K562 (cell line): ENCODE measurements at regions not wholly inside any gene's neighbourhood (a gene's known extent, or its start where the extent isn't known, plus 50 kb on each side); places are given as distances from the start of the nearest gene placed in this dataset.

Source experiments
- CHD2 ChIP-seq: IDR thresholded peaks from 2 replicates; pipeline ENCODE4 v1.6.1; 2011; ENCODE audit warnings: low read depth, low read length
- ELK1 ChIP-seq: sonication (generic); formaldehyde crosslinking; IDR thresholded peaks from 2 replicates; pipeline ENCODE4 v1.8.1; 2022; ENCODE audit warnings: missing genetic modification reagents
- JUN ChIP-seq, 2 experiments: sonication (generic) in 1 of 2; formaldehyde crosslinking in 1 of 2; IDR thresholded peaks; 2 replicates each; pipeline versions ENCODE4 v1.6.1 to v1.8.0; 2012 to 2022; ENCODE audit warnings: borderline replicate concordance in 2 of 2, mild to moderate bottlenecking in 2 of 2, improper control_type of control experiment in 1 of 2, low read depth in 1 of 2, low read length in 1 of 2, missing genetic modification reagents in 1 of 2
- PHF21A ChIP-seq: fragments of 450-650 bp; IDR thresholded peaks from 2 replicates; pipeline ENCODE4 v1.6.1; 2017; ENCODE audit warnings: low read depth, borderline replicate concordance
- PML ChIP-seq: IDR thresholded peaks from 2 replicates; pipeline ENCODE4 v1.6.1; 2012; ENCODE audit warnings: low read length, inconsistent platforms
- RBM34 ChIP-seq: fragments of 200-400 bp; formaldehyde crosslinking; IDR thresholded peaks from 2 replicates; pipeline ENCODE4 v1.6.1; 2018; ENCODE audit warnings: low read length, borderline replicate concordance; ENCODE audit not compliant: insufficient read depth
- TBP ChIP-seq: optimal IDR thresholded peaks from 2 replicates; pipeline ENCODE3; 2011; ENCODE audit warnings: low read depth, low read length, improper control_type of control experiment
- ZBED1 ChIP-seq: IDR thresholded peaks from 2 replicates; pipeline ENCODE4 v1.6.1; 2014
- ZBTB8A ChIP-seq: fragments of 450-650 bp; IDR thresholded peaks from 2 replicates; pipeline ENCODE4 v1.6.1; 2018; ENCODE audit warnings: mild to moderate bottlenecking, moderate library complexity; ENCODE audit not compliant: partially characterized antibody
- TF ChIP-seq, protein P1 (sequence below): sonication (generic); formaldehyde crosslinking; IDR thresholded peaks from 2 replicates; pipeline ENCODE4 v1.8.0; 2023; ENCODE audit warnings: mild to moderate bottlenecking, missing genetic modification reagents
- TF ChIP-seq, protein P2 (sequence below): fragments of 250-450 bp; sonication (Bioruptor Pico); IDR thresholded peaks from 2 replicates; pipeline ENCODE4 v1.9.0; 2021; ENCODE audit warnings: mild to moderate bottlenecking
- TF ChIP-seq, protein P3 (sequence below), 3 experiments: IDR thresholded peaks in 2 of 3; conservative IDR thresholded peaks in 1 of 3; 2 replicates each; pipeline ENCODE4 v1.5.1; 2011 to 2012; ENCODE audit warnings: low read length in 3 of 3, mild to moderate bottlenecking in 3 of 3, control low read depth in 2 of 3, improper control_type of control experiment in 1 of 3, inconsistent platforms in 1 of 3, low read depth in 1 of 3, mixed read lengths in 1 of 3, moderate library complexity in 1 of 3; ENCODE audit not compliant: insufficient read depth in 2 of 3
- TF ChIP-seq, protein P4 (sequence below): fragments of 150-350 bp; conservative IDR thresholded peaks from 2 replicates; pipeline ENCODE4 v1.6.1; 2014; ENCODE audit warnings: low read length

DNA sequence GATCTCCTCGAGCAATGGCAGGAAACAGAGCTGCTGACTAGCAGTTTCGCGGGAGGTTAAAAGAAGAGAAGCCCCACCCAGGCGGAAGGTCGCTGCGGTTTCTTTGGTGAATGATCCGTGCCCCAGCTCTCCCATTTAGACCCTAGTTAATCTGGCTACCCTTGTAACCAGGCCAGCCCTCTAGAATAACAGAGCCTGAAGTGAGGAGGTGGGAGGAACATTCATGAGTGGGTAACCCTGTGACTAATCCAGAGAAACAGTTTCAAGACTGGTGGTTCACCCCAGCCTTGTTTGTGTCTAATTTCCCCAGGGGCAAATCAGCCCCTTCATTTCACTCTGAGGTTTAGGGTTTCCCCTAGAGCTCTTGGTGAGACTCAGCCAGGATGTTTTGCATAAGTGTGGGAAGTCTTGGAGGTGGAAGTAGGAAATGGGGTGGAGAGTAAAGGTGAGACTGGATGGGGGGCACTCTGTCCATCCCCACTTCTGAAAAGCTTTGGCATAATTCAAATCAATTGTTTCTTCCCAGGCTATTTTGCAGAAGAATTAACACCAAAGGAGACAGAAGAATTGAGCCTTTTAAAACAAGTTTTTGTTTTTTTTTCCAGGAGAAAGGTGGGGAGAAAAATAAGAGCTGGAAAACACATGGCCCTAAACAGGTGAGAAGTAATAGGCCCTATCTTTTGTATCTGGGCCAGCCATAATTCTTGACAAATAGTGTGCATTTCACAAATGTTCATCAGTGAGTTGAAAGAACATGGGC, 303.1 kb downstream of the RPLP1 start:
- TF ChIP-seq ZBTB8A (no peak), ZBED1 (no peak), CHD2 (no peak), TBP (no peak), PML (no peak), ELK1 (no peak), JUN (IDR thresholded peaks at IDR 0.05; ENCODE audit: borderline replicate concordance, low read depth, low read length) (no peak), JUN (CRISPR knock-in tag; IDR thresholded peaks at IDR 0.05; ENCODE audit: borderline replicate concordance) (no peak), RBM34 (no peak), PHF21A (no peak)
- TF ChIP-seq, protein P1, sequence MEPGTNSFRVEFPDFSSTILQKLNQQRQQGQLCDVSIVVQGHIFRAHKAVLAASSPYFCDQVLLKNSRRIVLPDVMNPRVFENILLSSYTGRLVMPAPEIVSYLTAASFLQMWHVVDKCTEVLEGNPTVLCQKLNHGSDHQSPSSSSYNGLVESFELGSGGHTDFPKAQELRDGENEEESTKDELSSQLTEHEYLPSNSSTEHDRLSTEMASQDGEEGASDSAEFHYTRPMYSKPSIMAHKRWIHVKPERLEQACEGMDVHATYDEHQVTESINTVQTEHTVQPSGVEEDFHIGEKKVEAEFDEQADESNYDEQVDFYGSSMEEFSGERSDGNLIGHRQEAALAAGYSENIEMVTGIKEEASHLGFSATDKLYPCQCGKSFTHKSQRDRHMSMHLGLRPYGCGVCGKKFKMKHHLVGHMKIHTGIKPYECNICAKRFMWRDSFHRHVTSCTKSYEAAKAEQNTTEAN (CRISPR knock-in tag), result no peak
- TF ChIP-seq, protein P2, sequence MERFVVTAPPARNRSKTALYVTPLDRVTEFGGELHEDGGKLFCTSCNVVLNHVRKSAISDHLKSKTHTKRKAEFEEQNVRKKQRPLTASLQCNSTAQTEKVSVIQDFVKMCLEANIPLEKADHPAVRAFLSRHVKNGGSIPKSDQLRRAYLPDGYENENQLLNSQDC (CRISPR knock-in tag), result no peak
- TF ChIP-seq, protein P3, sequence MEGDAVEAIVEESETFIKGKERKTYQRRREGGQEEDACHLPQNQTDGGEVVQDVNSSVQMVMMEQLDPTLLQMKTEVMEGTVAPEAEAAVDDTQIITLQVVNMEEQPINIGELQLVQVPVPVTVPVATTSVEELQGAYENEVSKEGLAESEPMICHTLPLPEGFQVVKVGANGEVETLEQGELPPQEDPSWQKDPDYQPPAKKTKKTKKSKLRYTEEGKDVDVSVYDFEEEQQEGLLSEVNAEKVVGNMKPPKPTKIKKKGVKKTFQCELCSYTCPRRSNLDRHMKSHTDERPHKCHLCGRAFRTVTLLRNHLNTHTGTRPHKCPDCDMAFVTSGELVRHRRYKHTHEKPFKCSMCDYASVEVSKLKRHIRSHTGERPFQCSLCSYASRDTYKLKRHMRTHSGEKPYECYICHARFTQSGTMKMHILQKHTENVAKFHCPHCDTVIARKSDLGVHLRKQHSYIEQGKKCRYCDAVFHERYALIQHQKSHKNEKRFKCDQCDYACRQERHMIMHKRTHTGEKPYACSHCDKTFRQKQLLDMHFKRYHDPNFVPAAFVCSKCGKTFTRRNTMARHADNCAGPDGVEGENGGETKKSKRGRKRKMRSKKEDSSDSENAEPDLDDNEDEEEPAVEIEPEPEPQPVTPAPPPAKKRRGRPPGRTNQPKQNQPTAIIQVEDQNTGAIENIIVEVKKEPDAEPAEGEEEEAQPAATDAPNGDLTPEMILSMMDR (IDR thresholded peaks at IDR 0.05 in 2 of 3, conservative IDR thresholded peaks at IDR 0.05 in 1 of 3; ENCODE audit: insufficient read depth in 2 of 3, low read depth in 1 of 3, low read length in 3 of 3), result no peak
- TF ChIP-seq, protein P4, sequence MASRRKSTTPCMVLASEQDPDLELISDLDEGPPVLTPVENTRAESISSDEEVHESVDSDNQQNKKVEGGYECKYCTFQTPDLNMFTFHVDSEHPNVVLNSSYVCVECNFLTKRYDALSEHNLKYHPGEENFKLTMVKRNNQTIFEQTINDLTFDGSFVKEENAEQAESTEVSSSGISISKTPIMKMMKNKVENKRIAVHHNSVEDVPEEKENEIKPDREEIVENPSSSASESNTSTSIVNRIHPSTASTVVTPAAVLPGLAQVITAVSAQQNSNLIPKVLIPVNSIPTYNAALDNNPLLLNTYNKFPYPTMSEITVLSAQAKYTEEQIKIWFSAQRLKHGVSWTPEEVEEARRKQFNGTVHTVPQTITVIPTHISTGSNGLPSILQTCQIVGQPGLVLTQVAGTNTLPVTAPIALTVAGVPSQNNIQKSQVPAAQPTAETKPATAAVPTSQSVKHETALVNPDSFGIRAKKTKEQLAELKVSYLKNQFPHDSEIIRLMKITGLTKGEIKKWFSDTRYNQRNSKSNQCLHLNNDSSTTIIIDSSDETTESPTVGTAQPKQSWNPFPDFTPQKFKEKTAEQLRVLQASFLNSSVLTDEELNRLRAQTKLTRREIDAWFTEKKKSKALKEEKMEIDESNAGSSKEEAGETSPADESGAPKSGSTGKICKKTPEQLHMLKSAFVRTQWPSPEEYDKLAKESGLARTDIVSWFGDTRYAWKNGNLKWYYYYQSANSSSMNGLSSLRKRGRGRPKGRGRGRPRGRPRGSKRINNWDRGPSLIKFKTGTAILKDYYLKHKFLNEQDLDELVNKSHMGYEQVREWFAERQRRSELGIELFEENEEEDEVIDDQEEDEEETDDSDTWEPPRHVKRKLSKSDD, result no peak
